Lower lobe of right lung (tissue), 2 donors: ENCODE measurements at regions not wholly inside any gene's neighbourhood (a gene's known extent, or its start where the extent isn't known, plus 50 kb on each side); places are given as distances from the start of the nearest gene placed in this dataset.

Source experiments
- ATAC-seq, 2 donors: fragments of 200-7000 bp; cut with Tn5 transposase; one replicate each; pipeline ENCODE4 v1.9.1; 2020 to 2022; ENCODE audit warnings: mild to moderate bottlenecking in 2 of 2, moderate library complexity in 2 of 2
- DNase-seq: peaks from one replicate; pipeline ENCODE4 v3.0.0-alpha.2; 2020
- H3K27ac ChIP-seq: fragments of 200-600 bp; one replicate; pipeline ENCODE4 v1.8.0; 2022
- H3K27me3 ChIP-seq: fragments of 200-600 bp; one replicate; pipeline ENCODE4 v1.8.0; 2022; ENCODE audit warnings: low read depth
- H3K36me3 ChIP-seq: fragments of 200-600 bp; one replicate; pipeline ENCODE4 v1.8.0; 2022; ENCODE audit warnings: mild to moderate bottlenecking
- H3K4me1 ChIP-seq: fragments of 200-600 bp; one replicate; pipeline ENCODE4 v1.8.0; 2022
- H3K4me3 ChIP-seq: fragments of 200-600 bp; one replicate; pipeline ENCODE4 v1.8.0; 2022; ENCODE audit warnings: mild to moderate bottlenecking
- H3K9me3 ChIP-seq: fragments of 200-600 bp; one replicate; pipeline ENCODE4 v1.8.0; 2022
- CTCF ChIP-seq: fragments of 200-600 bp; IDR thresholded peaks from one replicate; pipeline ENCODE4 v1.8.0; 2022; ENCODE audit warnings: antibody characterized with exemption, mild to moderate bottlenecking
- intact Hi-C: fragments of 100-400 bp; cut with DNase I; formaldehyde crosslinking; loops from one replicate; pipeline ENCODE4 v1.11.0; 2022
- donor health status: DM: no; HTN: yes; CAD: no; lungs with severe emphysema.

DNA sequence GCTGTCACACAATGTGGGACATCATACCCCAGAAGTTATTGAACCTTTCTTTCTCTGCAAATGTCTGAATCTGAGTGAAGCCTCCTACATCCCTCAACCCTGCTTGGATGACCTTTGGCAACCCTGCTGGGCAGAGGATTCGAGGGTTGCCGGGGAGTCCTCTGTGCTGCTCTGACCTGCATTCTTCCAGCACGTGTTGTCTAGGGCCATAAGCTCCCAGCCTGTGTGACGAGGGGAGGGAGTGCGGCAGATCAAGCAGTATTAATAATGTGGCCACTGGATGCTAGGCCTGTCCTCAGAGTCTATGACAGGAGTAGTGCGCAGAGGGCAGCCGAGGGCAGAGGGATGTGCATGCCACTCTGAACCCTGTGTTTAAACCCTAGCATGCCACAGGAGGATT is 58.8 kb downstream of the RPL37A start:
- Histone ChIP-seq H3K36me3 (no peaks in the 10 kb centered on the region), H3K4me1 (peaks cover 14% of the 10 kb centered on the region), H3K4me3 (no peak overlapping the region), H3K27ac (no peak overlapping the region), H3K27me3 (no peaks in the 10 kb centered on the region), H3K9me3 (no peaks in the 10 kb centered on the region)
- no peak for DNase-seq
- intact Hi-C loops = no loop called here
- no peak for ATAC-seq
- TF ChIP-seq CTCF = no peak

- DNase-seq (no peak), ATAC-seq (no peak)
- H3K9me3 ChIP-seq = no peaks in the 10 kb centered on the region
- no peaks in the 10 kb centered on the region for H3K27me3 ChIP-seq
- intact Hi-C loops = no loop called here
- no peak for TF ChIP-seq CTCF
- H3K4me1 ChIP-seq = peaks cover 14% of the 10 kb centered on the region
- no peak overlapping the region for H3K27ac ChIP-seq
- H3K36me3 ChIP-seq = no peaks in the 10 kb centered on the region
- no peak overlapping the region for H3K4me3 ChIP-seq
Observed at GRCh38 chr2:216557820-216558219, 59.2 kb downstream of the RPL37A start.

DNA sequence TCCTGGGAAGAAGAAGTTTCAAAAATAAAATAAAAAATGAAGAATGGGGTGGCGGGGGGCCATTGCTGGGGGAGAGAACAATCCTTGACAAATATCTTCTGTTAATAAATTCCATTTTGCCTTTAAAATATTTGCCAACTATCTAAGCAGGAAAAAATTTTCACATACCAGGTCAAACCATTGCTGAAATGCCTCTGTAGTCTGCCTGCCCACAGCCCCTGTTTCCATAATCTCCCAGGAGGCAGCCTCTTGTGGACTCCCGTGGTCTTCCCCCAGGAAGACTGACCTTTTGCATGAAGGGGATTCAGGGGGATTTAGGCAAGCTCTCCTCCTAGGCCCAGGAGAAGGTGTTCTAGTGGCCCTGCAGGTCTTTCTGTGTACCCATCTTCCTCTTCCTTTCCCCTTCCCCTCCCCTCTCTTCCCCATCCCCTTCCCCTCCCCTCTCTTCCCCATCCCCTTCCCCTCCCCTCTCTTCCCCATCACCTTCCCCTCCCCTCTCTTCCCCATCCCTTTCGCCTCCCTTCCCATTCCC is 61.0 kb downstream of the RPL37A start:
- Histone ChIP-seq H3K27me3 (no peaks in the 10 kb centered on the region), H3K9me3 (no peaks in the 10 kb centered on the region), H3K27ac (no peak overlapping the region), H3K36me3 (no peaks in the 10 kb centered on the region), H3K4me1 (peaks cover 11% of the 10 kb centered on the region), H3K4me3 (no peak overlapping the region)
- no peak for ATAC-seq
- TF ChIP-seq CTCF = no peak
- intact Hi-C loops = no loop called here
- no peak for DNase-seq

DNA sequence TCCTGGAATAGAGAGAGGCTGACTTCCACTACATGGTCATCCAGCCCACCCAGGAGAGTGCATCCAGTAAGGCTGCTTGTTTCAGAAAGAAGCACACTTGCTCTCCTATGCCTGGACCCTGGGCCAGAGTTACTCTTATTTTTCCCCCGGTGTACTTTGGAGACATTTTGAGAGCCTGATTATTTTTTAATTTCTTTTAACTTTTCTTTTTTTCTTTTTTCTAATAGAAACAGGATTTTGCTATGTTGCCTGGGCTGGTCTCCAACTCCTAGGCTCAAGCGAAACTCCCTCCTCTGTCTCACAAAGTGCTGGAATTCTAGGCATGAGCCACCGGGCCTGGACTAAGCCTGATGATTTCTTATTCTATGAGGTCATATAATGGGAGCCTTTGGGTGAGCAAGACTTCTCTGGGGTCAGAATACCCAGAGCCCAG is 62.2 kb downstream of the RPL37A start:
- DNase-seq = no peak
- Histone ChIP-seq H3K9me3 (no peaks in the 10 kb centered on the region), H3K27me3 (no peaks in the 10 kb centered on the region), H3K4me3 (no peak overlapping the region), H3K27ac (no peak overlapping the region), H3K4me1 (no peaks in the 10 kb centered on the region), H3K36me3 (no peaks in the 10 kb centered on the region)
- intact Hi-C loops = no loop called here
- peak in 1 of 2 donors; percentile 42 for ATAC-seq
- TF ChIP-seq CTCF = no peak

DNA sequence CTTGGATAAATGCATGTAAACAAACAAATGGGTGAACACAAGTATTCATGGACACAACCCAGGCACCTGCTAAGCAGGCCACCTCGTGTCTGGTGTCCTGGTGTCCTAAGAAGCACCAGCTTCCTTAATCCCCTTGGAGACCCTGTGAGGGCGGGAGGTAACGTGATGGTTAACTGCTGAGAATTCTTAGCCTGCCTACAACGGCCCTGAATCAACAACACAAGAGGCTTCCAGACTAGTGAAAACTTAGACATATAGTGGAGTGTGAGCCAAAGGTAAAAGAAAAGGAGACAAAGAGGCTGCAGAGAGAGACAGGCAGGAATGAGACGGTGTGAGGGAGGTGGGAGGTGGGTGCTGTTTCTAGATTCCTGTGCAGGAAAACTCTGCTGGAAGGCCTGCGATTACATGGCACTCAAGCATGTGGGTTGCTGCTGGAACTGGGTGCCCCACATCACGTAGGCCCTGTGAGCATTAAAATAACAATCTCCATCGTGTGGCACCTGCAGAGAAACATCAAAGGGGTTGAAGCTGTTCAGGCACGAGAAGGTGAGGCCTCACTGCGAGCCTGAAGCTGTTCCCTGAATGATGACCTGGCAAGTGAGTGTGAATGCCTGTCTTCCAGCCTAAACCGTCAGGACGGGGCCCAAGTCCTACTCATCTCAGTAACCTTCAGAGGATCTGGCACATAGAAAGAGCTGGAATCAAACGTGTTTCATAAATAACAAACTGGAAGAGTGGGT is 64.2 kb downstream of the RPL37A start:
- no peak for TF ChIP-seq CTCF
- intact Hi-C loops = no loop called here

More for the DNA sequence above, 64.2 kb downstream of the RPL37A start:
- H3K4me1 ChIP-seq = no peaks in the 10 kb centered on the region
- no peak overlapping the region for H3K4me3 ChIP-seq
- H3K36me3 ChIP-seq = no peaks in the 10 kb centered on the region
- no peak for ATAC-seq
- no peaks in the 10 kb centered on the region for H3K9me3 ChIP-seq
- H3K27ac ChIP-seq = no peak overlapping the region
- DNase-seq = no peak
- H3K27me3 ChIP-seq = no peaks in the 10 kb centered on the region
